ENCODE measurements at regions not wholly inside any gene's neighbourhood (a gene's known extent, or its start where the extent isn't known, plus 50 kb on each side); places are given as distances from the start of the nearest gene placed in this dataset.

DNA sequence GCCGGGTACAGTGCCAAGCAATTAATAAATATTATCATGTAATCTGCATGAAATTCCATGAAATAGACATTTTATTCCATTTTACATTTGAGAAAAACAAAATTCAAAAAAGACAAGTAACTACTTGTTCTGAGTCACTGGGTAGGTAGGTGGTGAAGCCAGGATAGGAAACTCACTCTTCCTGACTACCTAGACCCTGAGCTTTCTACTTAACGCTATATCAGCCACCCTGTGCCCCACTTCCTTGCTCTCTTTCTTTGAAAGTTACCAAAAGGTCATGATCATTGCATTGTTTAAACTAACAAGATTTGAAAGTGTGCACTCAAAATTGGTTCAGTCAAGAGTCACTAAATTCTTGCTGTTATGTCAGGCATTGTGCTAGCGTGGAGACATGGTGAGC lies 235.7 kb downstream of the CD83 start:
- no peak for DNase-seq (ENCODE audit: low read depth in 1 of 2, low spot score in 1 of 2)
- in situ Hi-C loops (cut with HindIII; ENCODE audit: low pct_unique_long_range_greater_than_20kb, low sequenced_read_pairs), result no loop called here
- no peak for TF ChIP-seq JUND (IDR thresholded peaks at IDR 0.05; ENCODE audit: low read depth)

DNA sequence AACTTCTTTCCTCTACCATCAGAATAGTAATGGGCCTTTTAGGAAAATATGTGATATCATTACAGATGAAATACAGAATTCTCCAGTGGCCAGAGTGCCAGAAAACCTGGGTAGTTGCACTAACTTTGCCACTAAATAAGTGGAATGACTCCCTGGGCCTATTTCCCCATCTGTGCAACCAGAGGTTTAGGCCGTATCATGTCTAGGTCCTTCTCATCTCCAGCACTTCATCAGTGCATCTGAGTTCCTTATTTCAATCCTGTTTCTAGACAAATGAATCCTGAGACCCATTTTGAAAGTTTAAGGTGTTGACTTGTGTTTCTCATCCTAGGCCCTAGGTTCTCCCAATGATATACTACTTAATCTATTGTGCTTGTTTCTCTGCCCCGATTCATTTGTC lies 236.2 kb downstream of the CD83 start:
- DNase-seq (ENCODE audit: low read depth in 1 of 2, low spot score in 1 of 2), result no peak
- in situ Hi-C loops (cut with HindIII; ENCODE audit: low pct_unique_long_range_greater_than_20kb, low sequenced_read_pairs), result no loop called here
- TF ChIP-seq JUND (IDR thresholded peaks at IDR 0.05; ENCODE audit: low read depth), result no peak

DNA sequence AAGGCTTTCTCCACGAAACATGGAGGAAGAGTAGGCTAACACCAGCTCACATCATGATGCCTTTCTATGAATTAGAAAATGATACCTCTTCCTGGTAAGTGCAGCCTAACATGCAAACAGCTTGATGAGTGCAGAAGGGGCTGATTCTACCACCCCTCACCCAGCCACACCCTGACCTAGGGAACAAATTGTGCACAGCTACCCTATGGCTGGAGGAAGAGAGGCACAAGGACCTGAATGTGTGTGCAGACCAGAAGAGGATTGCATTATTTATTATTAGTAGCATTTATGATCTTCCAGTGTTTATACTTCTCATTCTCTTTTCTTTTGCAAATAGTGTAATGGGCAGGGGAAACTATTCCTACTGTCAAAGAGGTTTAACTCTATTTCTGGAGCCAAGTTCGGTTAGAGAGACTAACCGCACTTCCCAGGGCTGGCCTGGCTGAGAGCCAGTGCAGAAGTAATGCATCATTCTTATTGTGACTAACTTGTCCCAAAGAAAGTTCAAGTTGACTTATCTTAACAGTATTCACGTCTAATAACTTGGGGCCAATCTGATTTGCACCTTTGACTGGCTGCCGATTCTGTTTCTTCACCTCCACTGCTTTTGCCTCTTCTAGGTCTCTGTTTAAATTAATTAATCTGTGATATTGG lies 237.5 kb downstream of the CD83 start:
- in situ Hi-C loops (cut with HindIII; ENCODE audit: low pct_unique_long_range_greater_than_20kb, low sequenced_read_pairs), result no loop called here
- no peak for DNase-seq (ENCODE audit: low read depth in 1 of 2, low spot score in 1 of 2)
- no peak for TF ChIP-seq JUND (IDR thresholded peaks at IDR 0.05; ENCODE audit: low read depth)

DNA sequence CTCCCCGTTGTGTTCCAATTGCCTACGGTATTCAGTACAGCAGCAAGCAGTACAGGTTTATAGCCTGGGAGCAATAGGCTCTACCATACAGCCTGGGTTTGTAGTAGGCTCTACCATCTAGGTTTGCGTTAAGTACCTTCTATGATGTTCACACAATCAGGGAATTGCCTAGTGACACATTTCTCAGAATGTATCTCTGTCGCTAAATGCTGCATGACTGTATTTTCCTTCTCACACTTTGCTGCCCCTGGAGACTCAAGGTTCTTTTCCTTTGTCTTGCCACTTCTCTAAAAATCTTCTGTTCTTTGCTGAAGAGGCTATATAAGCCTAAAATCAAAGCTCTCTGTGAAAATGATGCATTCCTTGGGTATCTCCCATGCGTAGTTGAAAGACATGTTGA lies 241.9 kb downstream of the CD83 start:
- TF ChIP-seq JUND (IDR thresholded peaks at IDR 0.05; ENCODE audit: low read depth), result no peak
- in situ Hi-C loops (cut with HindIII; ENCODE audit: low pct_unique_long_range_greater_than_20kb, low sequenced_read_pairs), result no loop called here
- DNase-seq (ENCODE audit: low read depth in 1 of 2, low spot score in 1 of 2), result no peak

DNA sequence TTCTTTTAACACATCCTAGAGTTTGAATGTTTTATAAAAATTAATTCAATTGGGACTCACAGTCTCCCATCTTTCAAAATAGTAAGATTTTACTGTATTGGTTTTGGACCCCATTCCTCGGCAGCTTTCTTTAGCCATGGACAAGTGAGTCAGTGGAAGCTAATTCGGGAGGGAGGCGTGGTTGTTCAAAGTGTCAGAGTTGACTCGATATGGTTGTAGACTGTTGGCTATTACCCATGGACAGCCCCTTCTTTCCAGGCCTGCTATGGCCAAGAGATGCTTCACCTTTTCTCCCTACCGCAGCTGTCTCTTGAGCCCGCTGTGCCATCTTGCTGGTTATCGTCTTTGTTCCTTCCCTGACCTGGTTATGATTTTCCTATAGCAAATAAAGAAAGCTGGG lies 243.0 kb downstream of the CD83 start:
- TF ChIP-seq JUND (IDR thresholded peaks at IDR 0.05; ENCODE audit: low read depth), result no peak
- in situ Hi-C loops (cut with HindIII; ENCODE audit: low pct_unique_long_range_greater_than_20kb, low sequenced_read_pairs), result no loop called here
- DNase-seq (ENCODE audit: low read depth in 1 of 2, low spot score in 1 of 2), result no peak

DNA sequence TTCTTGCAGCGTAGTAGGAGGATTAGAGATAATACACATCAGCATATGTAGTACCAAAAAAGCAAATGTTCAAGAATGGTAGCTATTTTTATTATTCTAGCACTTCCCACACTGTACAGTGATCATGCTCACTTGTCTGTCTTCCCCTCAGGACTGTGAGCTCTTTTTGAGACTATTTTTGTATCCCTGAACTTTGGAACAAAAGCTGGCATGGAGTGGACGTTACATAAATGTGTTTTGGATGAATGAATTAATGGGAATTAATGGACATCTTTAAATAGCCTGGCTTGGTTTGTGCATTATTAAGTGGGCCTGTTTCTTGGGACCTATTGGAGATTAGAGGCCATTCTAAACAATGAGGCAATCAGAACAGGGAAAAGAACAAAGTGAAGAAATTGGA lies 243.7 kb downstream of the CD83 start:
- in situ Hi-C loops (cut with HindIII; ENCODE audit: low pct_unique_long_range_greater_than_20kb, low sequenced_read_pairs), result no loop called here
- no peak for DNase-seq (ENCODE audit: low read depth in 1 of 2, low spot score in 1 of 2)
- no peak for TF ChIP-seq JUND (IDR thresholded peaks at IDR 0.05; ENCODE audit: low read depth)

DNA sequence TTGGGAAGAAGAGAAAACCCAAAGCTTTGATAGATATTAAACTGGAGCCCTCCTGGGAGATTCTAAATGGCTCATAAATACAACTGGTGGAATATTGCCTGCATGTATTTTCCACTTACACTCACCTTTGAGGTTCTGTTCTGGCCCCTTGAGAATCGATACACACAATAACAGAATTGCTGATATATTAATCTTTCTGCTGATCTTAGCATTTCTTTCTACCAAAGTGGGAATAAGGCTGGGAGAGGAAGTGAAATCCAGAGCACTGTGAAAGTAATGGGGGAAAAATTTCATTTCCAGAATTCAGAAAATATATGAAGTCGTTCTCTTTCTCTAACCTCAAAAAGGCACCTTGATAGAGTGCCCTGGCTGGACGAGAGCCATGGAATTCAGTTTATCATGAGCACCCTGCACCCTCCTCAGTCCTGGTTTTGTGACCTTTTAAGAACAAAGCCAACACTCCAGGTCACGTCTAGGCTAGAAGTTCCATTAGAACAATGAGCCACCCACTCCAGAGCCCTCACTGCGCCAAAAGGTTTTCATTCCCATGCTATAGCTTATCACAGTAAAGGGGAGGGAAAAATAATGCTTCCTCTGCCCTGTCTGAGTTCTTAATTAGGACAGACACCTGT lies 244.5 kb downstream of the CD83 start:
- TF ChIP-seq JUND (IDR thresholded peaks at IDR 0.05; ENCODE audit: low read depth), result no peak
- in situ Hi-C loops (cut with HindIII; ENCODE audit: low pct_unique_long_range_greater_than_20kb, low sequenced_read_pairs), result no loop called here
- no peak for DNase-seq (ENCODE audit: low read depth in 1 of 2, low spot score in 1 of 2)

DNA sequence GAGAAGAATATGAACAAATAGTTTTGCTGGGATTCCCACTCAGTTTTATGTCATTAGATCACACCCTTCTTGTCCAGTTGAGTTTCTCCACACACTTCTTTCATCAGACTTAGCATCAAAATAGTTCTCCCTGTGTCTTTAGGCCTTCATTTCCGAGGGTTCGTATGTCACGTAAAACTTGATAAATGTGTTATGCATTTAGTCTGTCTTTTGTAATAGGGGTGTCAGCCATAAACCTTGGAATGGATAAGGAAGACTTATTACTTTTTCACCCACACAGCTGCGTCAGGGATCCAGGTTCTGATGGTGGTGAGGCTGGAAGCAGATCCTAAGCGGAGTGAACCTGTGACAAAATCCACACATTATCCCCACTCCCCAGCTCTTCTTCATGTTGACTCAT lies 246.8 kb downstream of the CD83 start:
- DNase-seq (ENCODE audit: low read depth in 1 of 2, low spot score in 1 of 2), result no peak
- no peak for TF ChIP-seq JUND (IDR thresholded peaks at IDR 0.05; ENCODE audit: low read depth)
- in situ Hi-C loops (cut with HindIII; ENCODE audit: low pct_unique_long_range_greater_than_20kb, low sequenced_read_pairs), result no loop called here

DNA sequence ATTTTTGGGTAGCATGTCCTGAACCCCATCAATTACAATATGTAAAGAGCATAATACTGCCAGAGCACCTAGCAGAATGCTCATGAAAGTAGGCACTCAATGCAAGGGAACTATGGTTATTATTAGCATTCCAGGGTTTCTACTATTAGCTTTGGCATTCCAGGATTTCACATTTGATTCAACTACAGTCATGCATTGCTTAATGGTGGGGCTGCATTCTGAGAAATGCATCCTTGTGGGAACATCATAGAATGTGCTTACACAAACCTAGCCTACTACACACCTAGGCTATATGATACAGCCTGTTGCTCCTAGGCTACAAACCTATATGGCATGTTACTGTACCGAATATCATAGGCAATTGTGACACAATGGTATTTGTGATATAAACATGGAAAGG lies 247.8 kb downstream of the CD83 start:
- no peak for TF ChIP-seq JUND (IDR thresholded peaks at IDR 0.05; ENCODE audit: low read depth)
- in situ Hi-C loops (cut with HindIII; ENCODE audit: low pct_unique_long_range_greater_than_20kb, low sequenced_read_pairs), result no loop called here
- DNase-seq (ENCODE audit: low read depth in 1 of 2, low spot score in 1 of 2), result no peak

DNA sequence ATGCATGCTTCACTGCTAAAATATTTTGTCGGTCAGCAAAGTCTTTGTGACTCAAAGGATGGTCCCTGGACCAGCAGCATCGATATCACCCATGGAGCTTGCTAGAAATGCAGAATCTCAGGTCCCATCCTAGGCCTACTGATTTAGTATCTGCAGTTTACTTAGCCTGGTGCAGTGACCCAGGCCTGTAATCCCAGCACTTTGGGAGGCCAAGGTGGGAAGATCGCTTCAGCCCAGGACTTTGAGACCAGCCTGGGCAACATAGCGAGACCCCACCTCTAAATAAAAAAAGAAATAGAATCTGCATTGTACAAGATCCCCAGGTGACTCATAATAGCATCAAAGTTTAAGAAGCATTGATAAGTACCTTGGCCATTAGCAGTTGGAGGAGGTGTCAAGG lies 248.7 kb downstream of the CD83 start:
- TF ChIP-seq JUND (IDR thresholded peaks at IDR 0.05; ENCODE audit: low read depth), result no peak
- no peak for DNase-seq (ENCODE audit: low read depth in 1 of 2, low spot score in 1 of 2)
- in situ Hi-C loops (cut with HindIII; ENCODE audit: low pct_unique_long_range_greater_than_20kb, low sequenced_read_pairs), result no loop called here

DNA sequence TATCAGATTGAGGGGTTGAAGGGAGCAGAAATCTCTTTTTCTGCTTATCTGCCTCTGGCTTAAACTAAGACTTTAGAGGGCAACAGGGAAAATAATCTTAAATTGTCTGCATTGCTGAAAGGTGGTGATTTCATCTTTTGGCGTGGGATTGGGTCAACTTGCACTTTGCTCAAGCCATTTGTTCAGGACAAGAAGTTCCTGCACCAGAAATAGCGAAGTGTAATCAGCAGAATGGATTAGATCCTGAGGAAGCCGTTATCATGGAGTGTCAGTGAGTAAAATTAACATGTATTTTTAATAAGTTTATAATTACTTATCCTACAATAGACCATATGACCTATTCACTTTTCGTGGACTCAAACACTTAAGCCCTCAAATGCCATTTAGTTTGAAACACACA lies 249.3 kb downstream of the CD83 start:
- no peak for DNase-seq (ENCODE audit: low read depth in 1 of 2, low spot score in 1 of 2)
- in situ Hi-C loops (cut with HindIII; ENCODE audit: low pct_unique_long_range_greater_than_20kb, low sequenced_read_pairs), result no loop called here
- TF ChIP-seq JUND (IDR thresholded peaks at IDR 0.05; ENCODE audit: low read depth), result no peak

DNA sequence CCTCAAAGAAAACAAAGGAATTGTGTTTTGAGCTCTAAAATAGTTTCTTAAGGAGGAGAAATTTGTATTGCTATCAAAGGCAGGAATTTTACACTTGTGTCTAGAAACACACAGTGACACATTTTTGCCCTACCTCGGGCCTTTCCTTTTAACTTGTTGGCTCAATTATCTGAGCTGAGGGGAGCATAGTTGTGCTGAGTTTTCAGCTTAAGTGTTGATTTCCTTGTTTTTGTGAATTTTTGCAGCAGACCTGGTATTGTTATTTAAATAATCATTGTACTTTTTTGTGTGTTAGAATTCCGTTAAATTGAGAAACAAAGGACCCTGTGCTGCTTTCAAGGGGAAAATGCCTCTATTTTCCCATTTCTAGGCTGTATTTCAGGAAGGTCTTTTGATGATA lies 249.7 kb downstream of the CD83 start:
- no peak for DNase-seq (ENCODE audit: low read depth in 1 of 2, low spot score in 1 of 2)
- no peak for TF ChIP-seq JUND (IDR thresholded peaks at IDR 0.05; ENCODE audit: low read depth)
- in situ Hi-C loops (cut with HindIII; ENCODE audit: low pct_unique_long_range_greater_than_20kb, low sequenced_read_pairs), result no loop called here

DNA sequence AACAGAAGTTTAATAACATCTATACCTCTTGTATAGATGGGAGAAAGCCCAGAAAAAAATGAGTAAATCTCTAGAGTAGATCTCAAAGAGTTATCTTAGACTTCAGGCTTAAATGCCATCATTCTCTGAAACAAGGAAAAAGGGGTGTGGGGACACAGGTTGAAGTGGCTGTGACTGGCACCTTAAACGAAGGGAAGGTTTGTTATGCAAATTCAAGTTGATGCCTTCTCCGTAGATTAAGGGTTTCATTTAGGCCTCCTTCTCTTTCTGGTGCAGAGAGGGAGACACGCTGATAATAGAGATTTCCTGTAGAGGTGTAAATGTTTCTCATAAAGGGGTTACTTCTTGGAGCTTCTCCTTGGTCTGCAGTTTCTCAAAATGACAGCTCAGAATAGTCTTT lies 252.1 kb downstream of the CD83 start:
- DNase-seq (ENCODE audit: low read depth in 1 of 2, low spot score in 1 of 2), result no peak
- in situ Hi-C loops (cut with HindIII; ENCODE audit: low pct_unique_long_range_greater_than_20kb, low sequenced_read_pairs), result no loop called here
- TF ChIP-seq JUND (IDR thresholded peaks at IDR 0.05; ENCODE audit: low read depth), result no peak

DNA sequence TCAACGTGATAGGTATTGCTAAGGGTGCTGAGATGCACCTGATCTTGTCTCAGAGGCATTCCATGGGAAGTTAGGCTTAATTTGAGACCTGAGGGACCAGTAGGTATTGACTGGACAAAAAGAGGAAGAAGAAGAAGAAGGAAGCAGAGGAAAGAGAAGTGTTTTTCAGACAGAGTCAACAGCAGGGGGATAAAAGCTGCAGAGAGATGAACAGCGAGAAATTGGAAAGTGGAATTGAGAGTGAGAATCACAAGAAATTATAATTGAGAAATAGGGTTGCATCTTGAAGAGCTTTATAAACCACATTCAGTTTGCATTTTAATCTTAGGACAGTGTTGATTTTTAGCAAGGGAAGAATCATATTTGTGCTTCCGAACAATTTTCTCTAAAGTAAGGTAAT lies 254.0 kb downstream of the CD83 start:
- in situ Hi-C loops (cut with HindIII; ENCODE audit: low pct_unique_long_range_greater_than_20kb, low sequenced_read_pairs), result no loop called here
- DNase-seq (ENCODE audit: low read depth in 1 of 2, low spot score in 1 of 2), result no peak
- TF ChIP-seq JUND (IDR thresholded peaks at IDR 0.05; ENCODE audit: low read depth), result no peak
